Suprapubic skin (tissue), 4 donors: ENCODE measurements at regions not wholly inside any gene's neighbourhood (a gene's known extent, or its start where the extent isn't known, plus 50 kb on each side); places are given as distances from the start of the nearest gene placed in this dataset.

Experiments
- CTCF ChIP-seq, 2 donors: fragments of 200-600 bp in 1 of 2; fragments of 450-650 bp in 1 of 2; sonication (generic) in 1 of 2; IDR thresholded peaks; one replicate each; pipeline ENCODE4 v1.5.1; 2016 to 2019; ENCODE audit warnings: antibody characterized with exemption in 2 of 2, mild to moderate bottlenecking in 1 of 2, moderate library complexity in 1 of 2
- EP300 ChIP-seq: sonication (generic); formaldehyde crosslinking; IDR thresholded peaks from one replicate; pipeline ENCODE4 v1.6.1; 2017; ENCODE audit warnings: antibody characterized with exemption
- POLR2A ChIP-seq, 2 donors: fragments of 450-650 bp; IDR thresholded peaks; one replicate each; pipeline ENCODE4 v1.6.1; 2017; ENCODE audit warnings: antibody characterized with exemption in 2 of 2, mild to moderate bottlenecking in 2 of 2, moderate library complexity in 2 of 2
- POLR2AphosphoS5 ChIP-seq, 3 donors: sonication (generic); formaldehyde crosslinking; IDR thresholded peaks; one replicate each; pipeline ENCODE4 v1.6.1; 2017; ENCODE audit warnings: antibody characterized with exemption in 3 of 3

GRCh38 chr20:10805764-10806163 lies 132.0 kb upstream of the JAG1 start:
- TF ChIP-seq CTCF (IDR thresholded peaks at IDR 0.05), result no peak
- no peak for TF ChIP-seq POLR2A (IDR thresholded peaks at IDR 0.05)
- no peak for TF ChIP-seq EP300
- no peak for TF ChIP-seq POLR2AphosphoS5 (IDR thresholded peaks at IDR 0.05)
